SIG-M5 (cell line): ENCODE measurements at regions not wholly inside any gene's neighbourhood (a gene's known extent, or its start where the extent isn't known, plus 50 kb on each side); places are given as distances from the start of the nearest gene placed in this dataset.

ENCODE experiments used
- DNase-seq: peaks from one replicate; lab custom pipeline; 2025; lab: John Stamatoyannopoulos, UW

DNA sequence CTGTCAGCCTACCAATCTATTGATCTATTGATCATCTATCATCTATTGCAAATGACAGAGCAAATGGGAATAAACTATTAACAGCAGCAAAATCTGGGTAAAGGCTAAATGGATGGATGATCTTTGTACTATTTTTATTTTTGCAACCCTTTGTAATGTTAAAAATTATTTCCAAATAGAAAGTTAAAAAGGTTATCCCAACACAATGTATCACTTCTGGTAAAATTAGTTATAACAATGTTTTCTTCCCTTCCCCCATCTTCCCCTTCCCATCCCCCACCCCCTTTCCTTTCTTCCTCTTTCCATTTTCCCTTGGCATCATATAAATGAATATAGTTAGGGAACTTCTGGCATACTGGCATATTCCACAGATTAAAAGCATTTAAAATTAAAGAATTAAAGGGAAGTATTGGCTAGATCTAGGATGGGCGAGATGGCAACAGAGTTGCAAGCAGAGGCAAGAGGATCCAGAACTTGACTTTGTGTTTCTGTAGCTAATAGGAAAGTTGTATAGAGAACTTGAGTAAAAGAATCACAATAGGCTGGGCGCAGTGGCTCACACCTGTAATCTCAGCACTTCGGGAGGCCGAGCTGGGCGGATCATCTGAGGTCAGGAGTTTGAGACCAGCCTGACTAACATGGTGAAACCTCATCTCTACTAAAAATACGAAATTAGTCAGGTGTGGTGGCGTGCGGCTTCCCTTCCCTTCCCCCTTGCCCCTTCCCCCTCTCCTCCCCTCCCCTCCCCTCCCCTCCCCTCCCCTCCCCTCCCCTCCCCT is 66.6 kb upstream of the TAF11L2 start:
- no peak for DNase-seq

DNA sequence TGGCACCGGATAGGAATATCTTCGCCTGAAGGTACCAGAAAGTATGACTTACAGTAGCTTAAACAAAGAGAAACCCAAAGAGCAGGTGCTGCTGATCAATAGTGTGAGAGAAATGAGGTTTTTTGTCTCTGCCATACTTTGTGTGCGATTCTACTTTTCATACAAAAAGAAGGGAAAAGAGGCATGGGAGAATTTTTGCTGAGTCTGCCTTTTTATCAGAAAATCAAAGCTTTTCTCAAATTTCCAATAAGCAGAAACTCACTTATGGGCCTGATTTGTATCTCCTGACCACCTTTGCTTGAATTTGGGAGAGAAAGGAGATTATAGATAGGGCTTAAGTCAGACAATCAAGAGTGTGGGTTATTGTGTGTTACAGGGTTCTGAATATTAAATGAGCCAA is 65.5 kb upstream of the TAF11L2 start:
- DNase-seq: no peak

GRCh38 chr5:17433406-17433805 is 64.6 kb upstream of the TAF11L2 start:
- DNase-seq: no peak

GRCh38 chr5:17434982-17435381 is 63.0 kb upstream of the TAF11L2 start:
- no peak for DNase-seq

GRCh38 chr5:17436350-17436749 is 61.7 kb upstream of the TAF11L2 start:
- DNase-seq: no peak

GRCh38 chr5:17436761-17437221 is 61.2 kb upstream of the TAF11L2 start:
- DNase-seq: peak; percentile 63

GRCh38 chr5:17438027-17438426 is 60.0 kb upstream of the TAF11L2 start:
- DNase-seq: no peak

- DNase-seq: no peak
Measured at GRCh38 chr5:17439956-17440355, 58.1 kb upstream of the TAF11L2 start.

GRCh38 chr5:17440766-17441165 is 57.3 kb upstream of the TAF11L2 start:
- DNase-seq: no peak

DNA sequence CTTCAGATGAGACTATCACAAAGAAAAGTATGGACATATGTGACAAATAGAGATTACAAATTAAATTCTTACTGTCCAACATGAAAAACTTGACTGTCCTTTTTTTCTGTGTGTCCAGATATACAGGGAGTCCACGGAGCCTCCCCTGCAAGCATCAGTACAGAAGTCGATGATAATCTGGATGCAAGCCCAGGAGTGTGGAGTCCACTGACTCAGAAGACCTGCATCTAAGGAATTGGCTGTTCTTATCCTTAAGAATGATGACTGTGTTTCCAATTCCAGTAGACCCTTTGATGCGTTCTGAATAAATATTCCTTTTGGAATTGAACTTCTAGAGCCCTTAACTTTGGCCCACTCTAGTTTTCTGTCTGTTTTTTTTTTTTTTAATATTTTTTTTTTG is 56.7 kb upstream of the TAF11L2 start:
- no peak for DNase-seq

DNA sequence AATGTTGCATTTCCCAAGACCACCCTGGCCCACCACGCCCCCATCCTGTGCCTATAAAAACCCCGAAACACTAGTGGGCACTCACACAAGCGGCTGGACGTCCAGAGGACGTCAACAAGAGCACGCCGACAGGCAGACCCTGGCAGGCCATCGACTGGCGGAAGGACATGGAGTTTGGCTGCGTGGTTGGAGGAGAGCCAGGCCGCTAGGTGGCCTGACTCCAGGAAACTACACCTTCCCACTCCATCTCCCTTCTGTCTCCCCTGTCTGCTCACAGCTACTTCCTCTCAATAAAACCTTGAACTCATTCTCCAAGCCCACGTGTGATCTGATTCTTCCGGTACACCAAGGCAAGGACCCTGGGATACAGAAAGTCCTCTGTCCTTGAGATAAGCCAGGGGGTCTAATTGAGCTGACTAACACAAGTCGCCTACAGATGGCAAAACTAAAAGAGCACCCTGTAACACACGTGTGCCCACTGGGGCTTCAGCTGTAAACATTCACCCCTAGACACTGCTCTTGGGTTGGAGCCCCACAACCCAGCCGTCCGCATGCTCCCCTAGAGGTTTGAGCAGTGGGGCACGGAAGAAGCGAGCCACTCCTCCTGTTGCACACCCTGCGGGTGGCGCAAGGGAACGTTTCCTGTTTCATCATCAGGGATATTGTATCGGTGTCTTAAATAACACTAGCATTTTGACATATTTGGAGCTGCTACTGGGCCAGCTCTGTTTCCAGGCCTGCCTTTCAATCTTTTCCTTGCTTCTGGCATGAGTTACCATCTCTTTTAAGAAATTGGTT is 54.5 kb upstream of the TAF11L2 start:
- DNase-seq: no peak

GRCh38 chr5:17444496-17444895 is 53.5 kb upstream of the TAF11L2 start:
- no peak for DNase-seq

DNA sequence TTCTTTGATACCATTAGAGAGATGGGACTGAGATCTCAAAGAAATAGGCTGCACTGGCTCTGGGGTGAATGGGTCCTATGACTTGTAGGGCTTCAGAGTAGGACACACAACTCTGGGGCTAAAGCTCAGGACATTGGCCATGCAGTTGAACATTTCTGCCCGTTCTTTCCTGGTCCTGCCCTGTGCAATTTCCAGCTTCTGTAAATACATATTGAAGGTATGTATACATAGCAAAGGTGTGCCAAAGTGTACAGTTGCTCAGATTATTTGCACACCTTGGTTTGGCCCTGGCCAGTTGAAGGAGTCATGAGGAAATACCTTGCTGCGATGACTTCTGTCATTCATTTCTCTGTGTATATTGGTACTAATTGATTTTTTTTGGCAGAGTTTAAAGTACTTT is 52.8 kb upstream of the TAF11L2 start:
- no peak for DNase-seq
